ENCODE measurements at regions not wholly inside any gene's neighbourhood (a gene's known extent, or its start where the extent isn't known, plus 50 kb on each side); places are given as distances from the start of the nearest gene placed in this dataset.

DNA sequence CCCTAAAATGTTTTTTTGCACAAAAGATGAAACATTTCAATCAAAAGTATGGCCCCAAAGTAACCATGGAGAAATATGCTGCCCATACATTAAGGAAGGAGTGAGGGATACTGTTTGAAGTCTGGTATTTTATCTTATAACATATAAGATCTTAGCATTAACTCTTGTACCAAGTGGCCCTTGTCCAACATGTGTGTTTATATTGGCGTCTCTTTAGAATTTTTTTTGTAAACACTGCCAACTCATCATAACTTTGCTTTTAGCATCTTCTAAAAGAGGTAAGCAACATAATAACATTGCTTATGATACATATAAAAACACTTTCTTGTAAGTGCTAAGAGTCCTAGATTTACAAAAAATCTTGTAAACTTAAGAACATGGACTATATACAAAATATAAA lies 419.7 kb downstream of the ADAMTS20 start:
- intact Hi-C loops (cut with DNase I): no loop called here
- DNase-seq (ENCODE audit: low spot score): no peak
- 21% methylated on average over 1 of the region's 1 CpG for WGBS

DNA sequence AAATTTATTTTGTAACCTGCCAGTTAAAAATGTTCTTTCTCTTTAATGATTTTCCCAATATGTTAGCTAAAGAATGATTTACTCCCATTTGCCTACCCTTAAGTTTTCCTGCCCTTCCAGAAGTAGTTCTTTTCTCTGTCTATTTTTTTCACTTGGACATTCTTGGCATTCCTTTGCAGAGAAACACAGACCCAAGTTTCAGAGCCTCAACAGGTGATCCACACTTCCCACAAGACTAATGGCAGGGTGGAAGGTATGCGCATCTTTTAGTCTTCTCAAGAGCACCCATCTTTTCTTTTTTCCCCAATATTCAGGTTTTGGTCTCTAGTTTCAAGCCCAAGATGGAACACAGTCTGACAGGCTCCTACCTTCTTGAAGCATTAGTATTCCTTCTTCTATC lies 420.7 kb downstream of the ADAMTS20 start:
- Histone ChIP-seq H3K4me1 (replicated peaks) (no peaks in the 10 kb centered on the region), H3K36me3 (no peaks in the 10 kb centered on the region), H3K4me3 (no peak overlapping the region), H3K9me3 (no peaks in the 10 kb centered on the region), H3K27me3 (replicated peaks; ENCODE audit: insufficient read depth) (no peaks in the 10 kb centered on the region), H3K27ac (no peak overlapping the region)
- no peak for DNase-seq (ENCODE audit: low spot score)
- TF ChIP-seq POLR2AphosphoS5 (IDR thresholded peaks at IDR 0.05): no peak
- TF ChIP-seq POLR2A (IDR thresholded peaks at IDR 0.05): no peak
- TF ChIP-seq, protein P1, sequence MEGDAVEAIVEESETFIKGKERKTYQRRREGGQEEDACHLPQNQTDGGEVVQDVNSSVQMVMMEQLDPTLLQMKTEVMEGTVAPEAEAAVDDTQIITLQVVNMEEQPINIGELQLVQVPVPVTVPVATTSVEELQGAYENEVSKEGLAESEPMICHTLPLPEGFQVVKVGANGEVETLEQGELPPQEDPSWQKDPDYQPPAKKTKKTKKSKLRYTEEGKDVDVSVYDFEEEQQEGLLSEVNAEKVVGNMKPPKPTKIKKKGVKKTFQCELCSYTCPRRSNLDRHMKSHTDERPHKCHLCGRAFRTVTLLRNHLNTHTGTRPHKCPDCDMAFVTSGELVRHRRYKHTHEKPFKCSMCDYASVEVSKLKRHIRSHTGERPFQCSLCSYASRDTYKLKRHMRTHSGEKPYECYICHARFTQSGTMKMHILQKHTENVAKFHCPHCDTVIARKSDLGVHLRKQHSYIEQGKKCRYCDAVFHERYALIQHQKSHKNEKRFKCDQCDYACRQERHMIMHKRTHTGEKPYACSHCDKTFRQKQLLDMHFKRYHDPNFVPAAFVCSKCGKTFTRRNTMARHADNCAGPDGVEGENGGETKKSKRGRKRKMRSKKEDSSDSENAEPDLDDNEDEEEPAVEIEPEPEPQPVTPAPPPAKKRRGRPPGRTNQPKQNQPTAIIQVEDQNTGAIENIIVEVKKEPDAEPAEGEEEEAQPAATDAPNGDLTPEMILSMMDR (IDR thresholded peaks at IDR 0.05): no peak
- intact Hi-C loops (cut with DNase I): no loop called here
- 97% methylated on average over 1 of the region's 1 CpG for WGBS

More for the DNA sequence above, 419.7 kb downstream of the ADAMTS20 start:
- TF ChIP-seq POLR2AphosphoS5 (IDR thresholded peaks at IDR 0.05): no peak
- TF ChIP-seq, protein P1 (IDR thresholded peaks at IDR 0.05): no peak
- TF ChIP-seq POLR2A (IDR thresholded peaks at IDR 0.05): no peak
- H3K36me3 ChIP-seq: no peaks in the 10 kb centered on the region
- H3K27me3 ChIP-seq (replicated peaks; ENCODE audit: insufficient read depth): no peaks in the 10 kb centered on the region
- no peaks in the 10 kb centered on the region for H3K4me1 ChIP-seq (replicated peaks)
- H3K9me3 ChIP-seq: no peaks in the 10 kb centered on the region
- no peak overlapping the region for H3K27ac ChIP-seq
- no peak overlapping the region for H3K4me3 ChIP-seq

DNA sequence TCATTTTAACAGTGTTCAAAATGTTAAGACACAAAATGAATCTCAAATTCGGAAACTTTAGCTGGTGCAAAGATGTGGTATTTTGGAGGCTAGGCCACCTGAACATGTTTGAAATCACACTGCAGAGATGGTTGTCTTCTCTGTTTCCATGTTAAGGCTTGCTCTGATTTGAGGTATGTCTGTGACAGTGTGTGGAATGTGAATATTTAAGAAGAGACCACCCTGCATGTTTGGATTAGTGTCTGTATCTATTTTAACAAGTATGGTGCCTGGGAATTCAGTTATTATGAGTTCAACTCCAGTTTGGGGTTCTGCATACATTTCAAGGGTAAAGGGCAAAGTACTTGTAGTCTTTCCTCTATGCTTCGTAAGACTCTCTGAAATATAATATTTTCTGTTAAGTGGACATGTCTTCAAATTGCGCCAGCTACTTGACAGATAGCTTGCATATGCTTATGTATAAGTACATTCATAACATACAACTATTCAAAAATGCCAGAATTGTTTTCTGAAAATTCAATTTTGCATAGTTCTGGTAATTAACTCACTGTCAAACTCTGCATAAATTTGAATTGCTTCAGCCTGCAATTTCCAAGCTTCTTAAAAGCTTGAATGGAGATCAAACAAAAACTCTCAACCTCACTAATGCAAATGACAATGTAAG lies 424.0 kb downstream of the ADAMTS20 start:
- intact Hi-C loops (cut with DNase I): no loop called here
- WGBS: 93% methylated on average over 3 of the region's 3 CpGs
- H3K36me3 ChIP-seq: no peaks in the 10 kb centered on the region
- no peaks in the 10 kb centered on the region for H3K9me3 ChIP-seq
- no peak overlapping the region for H3K4me3 ChIP-seq
- no peak for DNase-seq (ENCODE audit: low spot score)
- H3K27ac ChIP-seq: no peak overlapping the region
- H3K27me3 ChIP-seq (replicated peaks; ENCODE audit: insufficient read depth): no peaks in the 10 kb centered on the region
- TF ChIP-seq, protein P1 (IDR thresholded peaks at IDR 0.05): no peak
- TF ChIP-seq POLR2A (IDR thresholded peaks at IDR 0.05): no peak
- TF ChIP-seq POLR2AphosphoS5 (IDR thresholded peaks at IDR 0.05): no peak
- H3K4me1 ChIP-seq (replicated peaks): no peaks in the 10 kb centered on the region

DNA sequence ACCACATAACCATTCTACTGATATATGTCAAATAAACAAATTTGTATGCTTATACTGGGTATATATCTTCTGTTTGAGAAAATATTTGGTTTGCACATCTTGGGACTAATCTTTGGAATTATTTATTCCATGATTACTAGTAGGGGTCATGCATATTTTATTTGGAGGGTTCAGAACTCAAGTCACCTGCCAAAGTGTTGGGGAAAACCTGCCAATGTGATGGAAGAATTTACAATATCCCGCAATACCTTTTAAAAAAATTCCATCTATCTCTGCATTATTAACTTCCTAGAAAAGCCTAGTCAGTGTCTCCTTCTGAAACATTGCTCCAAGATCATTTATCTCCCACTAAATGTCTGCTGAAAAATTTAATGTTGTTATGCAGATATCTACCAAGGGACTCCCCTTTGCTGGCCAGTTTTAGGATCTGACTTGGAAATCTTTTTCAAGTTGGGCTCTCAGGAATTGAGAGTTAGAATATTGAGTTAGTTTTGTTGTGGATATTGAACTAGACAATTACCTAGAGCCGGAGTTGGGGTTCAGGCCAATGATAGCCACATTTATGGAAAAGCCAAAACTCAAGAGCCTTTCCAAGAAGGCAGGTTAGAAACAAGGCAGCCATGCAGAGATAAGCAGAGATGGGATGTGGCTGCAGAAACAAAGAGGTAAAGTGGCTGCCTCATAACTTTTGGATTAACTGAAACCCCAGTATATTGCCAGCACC lies 425.2 kb downstream of the ADAMTS20 start:
- 93% methylated on average over 2 of the region's 2 CpGs for WGBS
- intact Hi-C loops (cut with DNase I): no loop called here
- Histone ChIP-seq H3K27ac (no peak overlapping the region), H3K4me3 (no peak overlapping the region), H3K36me3 (no peaks in the 10 kb centered on the region), H3K4me1 (replicated peaks) (no peaks in the 10 kb centered on the region), H3K27me3 (replicated peaks; ENCODE audit: insufficient read depth) (no peaks in the 10 kb centered on the region), H3K9me3 (no peaks in the 10 kb centered on the region)
- TF ChIP-seq POLR2AphosphoS5 (IDR thresholded peaks at IDR 0.05): no peak
- TF ChIP-seq POLR2A (IDR thresholded peaks at IDR 0.05): no peak
- TF ChIP-seq, protein P1 (IDR thresholded peaks at IDR 0.05): no peak
- DNase-seq (ENCODE audit: low spot score): no peak

DNA sequence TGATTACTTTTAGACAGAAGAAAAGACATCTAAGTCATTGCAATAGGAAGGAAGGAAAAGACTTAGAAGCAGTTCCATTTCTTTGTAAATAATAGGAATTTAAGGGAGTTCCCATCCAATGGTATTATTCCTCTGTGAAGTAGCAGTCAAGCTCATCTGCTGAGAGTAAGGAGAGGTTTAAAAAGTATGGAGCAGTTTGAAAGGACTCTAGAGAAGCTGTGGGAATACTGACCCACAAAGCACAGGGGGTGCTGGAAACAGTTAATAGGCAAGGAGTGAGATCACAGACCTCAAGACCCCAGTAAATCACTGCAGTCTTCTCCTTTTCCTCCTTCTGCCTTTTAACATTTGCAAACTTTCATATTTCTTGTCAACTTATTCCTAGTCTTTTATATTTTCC lies 428.5 kb downstream of the ADAMTS20 start:
- TF ChIP-seq POLR2A (IDR thresholded peaks at IDR 0.05): no peak
- TF ChIP-seq POLR2AphosphoS5 (IDR thresholded peaks at IDR 0.05): no peak
- TF ChIP-seq, protein P1 (IDR thresholded peaks at IDR 0.05): no peak
- H3K4me1 ChIP-seq (replicated peaks): no peaks in the 10 kb centered on the region
- no peaks in the 10 kb centered on the region for H3K36me3 ChIP-seq
- no peaks in the 10 kb centered on the region for H3K27me3 ChIP-seq (replicated peaks; ENCODE audit: insufficient read depth)
- no peak overlapping the region for H3K4me3 ChIP-seq
- no peak overlapping the region for H3K27ac ChIP-seq
- DNase-seq (ENCODE audit: low spot score): no peak
- no peaks in the 10 kb centered on the region for H3K9me3 ChIP-seq
- intact Hi-C loops (cut with DNase I): no loop called here

Measured in prostate gland (tissue), 2 donors.